ENCODE measurements at regions not wholly inside any gene's neighbourhood (a gene's known extent, or its start where the extent isn't known, plus 50 kb on each side); places are given as distances from the start of the nearest gene placed in this dataset.

DNA sequence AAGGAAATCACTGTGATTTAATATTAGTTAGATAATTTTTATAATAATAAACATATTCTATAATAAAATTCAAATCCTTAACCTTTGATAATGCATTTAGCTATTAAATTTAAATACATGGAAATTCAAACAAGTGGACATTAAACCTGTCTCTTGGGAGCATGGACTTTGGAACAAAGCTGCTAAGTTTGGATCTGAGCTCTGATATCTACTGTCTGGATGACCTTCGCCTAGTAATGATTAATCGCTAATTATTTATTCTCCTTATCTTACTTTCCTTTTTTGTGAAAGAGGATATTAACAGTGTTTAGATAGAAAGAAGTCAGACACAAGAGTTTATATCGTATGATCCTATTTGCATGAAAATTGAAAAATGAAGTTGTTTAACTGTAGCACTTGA is 980.9 kb downstream of the FSTL5 start:
- H3K27ac ChIP-seq = no peak overlapping the region
- TF ChIP-seq CTCF (IDR thresholded peaks at IDR 0.05; ENCODE audit: low read depth, low read length, missing control alignments) = no peak
- in situ Hi-C loops (cut with HindIII; ENCODE audit: low pct_ligation_motif_present, low sequenced_read_pairs) = no loop called here
- H3K4me3 ChIP-seq (ENCODE audit: low read depth, low read length) = no peak overlapping the region
- DNase-seq = no peak
- no peaks in the 10 kb centered on the region for H3K27me3 ChIP-seq (replicated peaks)
- no peaks in the 10 kb centered on the region for H3K36me3 ChIP-seq (replicated peaks)

GRCh38 chr4:161178310-161178709 is 985.5 kb downstream of the FSTL5 start:
- TF ChIP-seq CTCF (IDR thresholded peaks at IDR 0.05; ENCODE audit: low read depth, low read length, missing control alignments) = no peak
- no peak for DNase-seq
- H3K36me3 ChIP-seq (replicated peaks) = no peaks in the 10 kb centered on the region
- H3K27ac ChIP-seq = no peak overlapping the region
- in situ Hi-C loops (cut with HindIII; ENCODE audit: low pct_ligation_motif_present, low sequenced_read_pairs) = no loop called here
- H3K27me3 ChIP-seq (replicated peaks) = no peaks in the 10 kb centered on the region
- H3K4me3 ChIP-seq (ENCODE audit: low read depth, low read length) = no peak overlapping the region

DNA sequence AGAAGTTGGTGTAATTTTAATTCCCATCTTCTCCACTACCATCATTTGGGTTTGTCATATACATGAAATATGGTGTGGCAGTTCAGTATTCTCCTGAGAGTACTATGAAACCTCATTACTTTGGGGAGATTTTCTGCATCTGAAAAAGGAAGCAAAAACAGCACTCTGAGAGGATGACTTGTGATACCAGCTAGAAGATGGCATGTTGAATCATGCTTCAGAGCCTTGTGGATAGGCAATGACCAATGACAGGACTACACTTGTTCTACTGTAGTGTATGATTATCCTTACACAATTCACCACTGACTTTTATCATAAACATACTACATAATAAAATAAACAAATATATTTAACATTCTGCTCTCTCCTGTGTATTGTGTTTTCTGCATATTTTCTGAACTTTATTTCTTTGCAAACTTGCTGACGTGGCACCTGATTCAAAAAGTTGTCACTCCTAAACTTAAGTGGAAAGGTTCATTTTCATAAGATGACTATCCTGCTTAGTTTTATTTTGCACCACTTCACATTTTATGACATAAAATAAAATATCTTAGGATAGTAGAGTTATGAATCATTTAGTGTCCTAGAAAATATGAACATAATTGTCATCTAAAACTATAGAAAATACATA is 991.3 kb downstream of the FSTL5 start:
- in situ Hi-C loops (cut with HindIII; ENCODE audit: low pct_ligation_motif_present, low sequenced_read_pairs) = no loop called here
- H3K4me3 ChIP-seq (ENCODE audit: low read depth, low read length) = no peak overlapping the region
- no peak for TF ChIP-seq CTCF (IDR thresholded peaks at IDR 0.05; ENCODE audit: low read depth, low read length, missing control alignments)

GRCh38 chr4:161167539-161167938 is 996.3 kb downstream of the FSTL5 start:
- in situ Hi-C loops (cut with HindIII; ENCODE audit: low pct_ligation_motif_present, low sequenced_read_pairs) = no loop called here
- TF ChIP-seq CTCF (IDR thresholded peaks at IDR 0.05; ENCODE audit: low read depth, low read length, missing control alignments) = no peak
- Histone ChIP-seq H3K4me3 (ENCODE audit: low read depth, low read length) (no peak overlapping the region), H3K27me3 (replicated peaks) (no peaks in the 10 kb centered on the region), H3K36me3 (replicated peaks) (no peaks in the 10 kb centered on the region), H3K27ac (no peak overlapping the region)
- no peak for DNase-seq

More for the DNA sequence above, 991.3 kb downstream of the FSTL5 start:
- H3K27ac ChIP-seq = no peak overlapping the region
- H3K27me3 ChIP-seq (replicated peaks) = no peaks in the 10 kb centered on the region
- no peaks in the 10 kb centered on the region for H3K36me3 ChIP-seq (replicated peaks)
- no peak for DNase-seq

GRCh38 chr4:161160718-161161117 is 1003.1 kb downstream of the FSTL5 start:
- Histone ChIP-seq H3K27me3 (replicated peaks) (no peaks in the 10 kb centered on the region), H3K27ac (no peak overlapping the region), H3K36me3 (replicated peaks) (no peaks in the 10 kb centered on the region), H3K4me3 (ENCODE audit: low read depth, low read length) (no peak overlapping the region)
- DNase-seq = no peak
- in situ Hi-C loops (cut with HindIII; ENCODE audit: low pct_ligation_motif_present, low sequenced_read_pairs) = no loop called here
- no peak for TF ChIP-seq CTCF (IDR thresholded peaks at IDR 0.05; ENCODE audit: low read depth, low read length, missing control alignments)

- no peak overlapping the region for H3K4me3 ChIP-seq (ENCODE audit: low read depth, low read length)
- no peak for DNase-seq
- no peaks in the 10 kb centered on the region for H3K27me3 ChIP-seq (replicated peaks)
- no peak overlapping the region for H3K27ac ChIP-seq
- no peak for TF ChIP-seq CTCF (IDR thresholded peaks at IDR 0.05; ENCODE audit: low read depth, low read length, missing control alignments)
- no peaks in the 10 kb centered on the region for H3K36me3 ChIP-seq (replicated peaks)
- in situ Hi-C loops (cut with HindIII; ENCODE audit: low pct_ligation_motif_present, low sequenced_read_pairs) = no loop called here
Measured at GRCh38 chr4:161148051-161148450, 1015.7 kb downstream of the FSTL5 start.

Measured in brain microvascular endothelial cell (primary cell).